BLaER1 treated with 17β-estradiol and CSF1 and Interleukin-3, amounts not matched to agents 10 nM and 100 nM (cell line): ENCODE measurements at regions not wholly inside any gene's neighbourhood (a gene's known extent, or its start where the extent isn't known, plus 50 kb on each side); places are given as distances from the start of the nearest gene placed in this dataset.
A peak's percentile ranks its signal among the peaks of the same experiment; 100 is the strongest.

Source experiments
- H3K27ac ChIP-seq, 11 experiments: shearing (Covaris generic); formaldehyde crosslinking; 2 replicates each; pipeline ENCODE4 v1.8.1; 2022
- H3K27me3 ChIP-seq, 11 experiments: shearing (Covaris generic); formaldehyde crosslinking; 2 replicates each; pipeline ENCODE4 v1.8.1; 2022
- H3K36me3 ChIP-seq, 11 experiments: shearing (Covaris generic); formaldehyde crosslinking; 2 replicates each; pipeline ENCODE4 v1.8.1; 2022
- H3K4me1 ChIP-seq, 10 experiments: shearing (Covaris generic); formaldehyde crosslinking; 2 replicates each; pipeline ENCODE4 v1.8.1; 2022
- H3K4me2 ChIP-seq, 11 experiments: shearing (Covaris generic); formaldehyde crosslinking; 2 replicates each; pipeline ENCODE4 v1.8.1; 2022
- H3K4me3 ChIP-seq, 10 experiments: shearing (Covaris generic); formaldehyde crosslinking; 2 replicates each; pipeline ENCODE4 v1.8.1; 2022
- H3K9ac ChIP-seq, 11 experiments: shearing (Covaris generic); formaldehyde crosslinking; 2 replicates each; pipeline ENCODE4 v1.8.1; 2022
- H3K9me3 ChIP-seq, 11 experiments: shearing (Covaris generic); formaldehyde crosslinking; replicated peaks in 1 of 11; 2 replicates each; pipeline ENCODE4 v1.8.1; 2022
- H4K20me1 ChIP-seq, 11 experiments: shearing (Covaris generic); formaldehyde crosslinking; 2 replicates each; pipeline ENCODE4 v1.8.1; 2022
- Cebpa-rat ChIP-seq, 11 experiments: shearing (Covaris generic); IDR thresholded peaks; 2 replicates each; pipeline ENCODE4 v1.8.1; 2022

DNA sequence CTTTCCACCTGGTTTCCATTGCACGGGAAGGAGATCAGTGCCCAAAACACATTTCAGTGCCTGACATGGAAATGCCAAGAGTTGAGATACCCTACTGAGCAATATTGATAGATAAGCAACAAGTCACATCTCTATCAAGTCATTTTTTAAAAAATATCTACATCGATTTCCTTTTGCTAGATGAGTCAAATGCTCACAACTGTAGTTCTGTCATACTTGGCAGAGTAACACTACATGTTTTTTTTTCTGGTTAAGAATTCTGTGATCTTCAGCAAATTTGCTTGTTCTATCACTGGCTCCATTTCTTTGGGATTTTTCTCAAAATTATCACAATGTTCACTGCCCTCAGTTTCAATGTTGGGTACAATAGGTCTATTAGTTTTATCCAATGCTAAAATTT is 145.4 kb downstream of the ZC3H11B start:
- H3K4me3 ChIP-seq = no peak overlapping the region
- no peak overlapping the region for H3K27ac ChIP-seq
- no peaks in the 10 kb centered on the region for H3K27me3 ChIP-seq
- H3K36me3 ChIP-seq = no peaks in the 10 kb centered on the region
- H3K9ac ChIP-seq = no peak overlapping the region
- H4K20me1 ChIP-seq = no peaks in the 10 kb centered on the region
- H3K4me1 ChIP-seq = peaks cover 0 to 40% (median 2%) of the 10 kb centered on the region in 10 experiments; a peak in 10 of 20 replicates
- H3K9me3 ChIP-seq = no peaks in the 10 kb centered on the region
- TF ChIP-seq Cebpa-rat (IDR thresholded peaks at IDR 0.05) = no peak
- no peak overlapping the region for H3K4me2 ChIP-seq

DNA sequence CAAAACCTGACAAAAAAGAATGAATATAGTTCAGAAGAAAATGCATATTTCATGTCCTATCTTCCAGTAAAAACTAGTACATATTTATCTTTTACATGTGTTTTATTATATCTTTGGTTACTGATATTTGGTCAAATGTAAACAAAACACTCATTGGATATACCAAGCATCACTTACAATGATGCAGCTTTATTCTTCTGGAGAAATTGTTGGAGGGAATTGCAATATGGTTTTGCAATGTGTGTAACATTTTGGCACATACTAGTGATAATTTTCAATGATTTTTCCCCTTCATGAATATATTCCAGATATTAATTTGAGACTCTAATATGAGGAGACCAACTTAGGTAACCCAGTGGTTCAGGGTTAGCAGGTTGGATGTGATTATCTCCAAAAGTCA is 146.1 kb downstream of the ZC3H11B start:
- Histone ChIP-seq H3K27me3 (no peaks in the 10 kb centered on the region), H3K9ac (no peak overlapping the region), H3K36me3 (no peaks in the 10 kb centered on the region), H3K9me3 (no peaks in the 10 kb centered on the region), H4K20me1 (no peaks in the 10 kb centered on the region), H3K4me1 (peaks cover 0 to 48% (median 6%) of the 10 kb centered on the region in 10 experiments; a peak in 11 of 20 replicates), H3K4me2 (no peak overlapping the region), H3K4me3 (no peak overlapping the region), H3K27ac (no peak overlapping the region)
- TF ChIP-seq Cebpa-rat (IDR thresholded peaks at IDR 0.05) = no peak

DNA sequence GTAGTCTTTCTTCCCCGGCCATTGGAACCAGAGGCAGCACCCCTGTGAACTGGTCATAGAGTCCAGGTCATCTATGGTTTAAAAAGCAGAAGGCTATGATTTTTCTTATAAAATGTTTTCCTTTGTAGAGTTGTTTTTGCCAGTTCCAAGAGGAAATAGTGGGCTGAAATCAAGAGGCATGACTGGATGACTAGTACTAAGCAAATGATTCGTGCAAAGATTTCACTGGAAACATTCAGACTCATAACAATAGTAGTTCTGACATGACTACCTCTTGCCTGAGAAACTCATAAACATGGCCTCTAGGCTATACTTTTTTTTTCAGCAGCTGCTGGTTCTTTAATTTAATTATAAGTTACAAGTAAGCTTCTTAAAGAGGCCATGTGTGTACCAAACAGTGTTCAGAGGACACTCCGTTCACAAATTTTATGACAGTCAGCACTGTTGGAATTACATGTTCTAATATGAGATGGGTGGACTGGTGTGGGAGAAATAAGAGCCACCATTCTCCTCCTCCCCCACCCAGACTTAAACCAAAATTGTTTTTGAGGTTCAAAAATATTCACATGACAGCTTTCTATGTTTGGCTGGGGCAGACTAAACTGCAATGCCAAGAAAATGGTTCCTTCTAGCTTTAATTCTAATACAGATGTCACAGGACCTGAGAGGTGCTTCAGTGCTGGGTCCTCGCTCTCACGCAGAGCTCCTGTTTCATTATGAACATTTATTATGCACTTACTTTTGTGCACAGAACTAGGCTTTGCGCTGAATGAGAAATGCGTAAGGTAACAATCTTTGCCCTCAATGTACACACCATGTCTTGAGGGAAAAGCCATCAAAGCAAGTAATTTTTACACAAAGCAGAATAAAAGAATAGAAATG is 147.5 kb downstream of the ZC3H11B start:
- TF ChIP-seq Cebpa-rat (IDR thresholded peaks at IDR 0.05) = no peak
- peaks cover 7 to 59% (median 19%) of the 10 kb centered on the region in 10 experiments; a peak in 17 of 20 replicates for H3K4me1 ChIP-seq
- H3K4me2 ChIP-seq = peak overlapping the region in 4 of 11 experiments; percentile 6 to 81 (median 47); a peak in 6 of 22 replicates

DNA sequence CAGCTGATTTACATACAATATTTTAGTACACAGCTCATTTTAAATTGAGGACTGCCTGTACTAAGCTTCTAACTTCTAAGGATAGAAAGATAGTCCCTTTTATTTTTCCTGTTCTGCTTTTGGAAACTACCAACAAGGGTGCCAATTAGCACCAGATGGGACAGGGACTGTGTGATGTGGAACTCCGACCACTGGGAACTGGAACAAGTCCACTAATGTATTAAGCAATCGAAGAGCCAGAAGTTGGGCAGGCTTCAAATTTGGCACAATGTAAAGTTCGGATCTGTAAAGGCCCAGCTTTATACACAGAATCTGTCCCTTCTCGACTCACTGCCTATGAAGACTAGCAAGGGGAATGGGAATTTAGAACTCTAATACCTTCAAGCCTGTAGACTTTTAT is 149.3 kb downstream of the ZC3H11B start:
- Histone ChIP-seq H3K36me3 (no peaks in the 10 kb centered on the region), H3K4me1 (peaks cover 9 to 77% (median 31%) of the 10 kb centered on the region in 10 experiments; a peak in 17 of 20 replicates), H3K4me2 (peak overlapping the region in 2 of 11 experiments; percentile 81 to 90; a peak in 5 of 22 replicates), H3K27ac (peak overlapping the region in 1 of 11 experiments; percentile 94; a peak in 2 of 22 replicates), H3K27me3 (no peaks in the 10 kb centered on the region), H3K9ac (no peak overlapping the region), H4K20me1 (no peaks in the 10 kb centered on the region), H3K4me3 (no peak overlapping the region), H3K9me3 (no peaks in the 10 kb centered on the region)
- TF ChIP-seq Cebpa-rat (IDR thresholded peaks at IDR 0.05) = no peak

More for the DNA sequence above, 147.5 kb downstream of the ZC3H11B start:
- Histone ChIP-seq H3K9ac (peak overlapping the region in 2 of 11 experiments; percentile 26 to 27; a peak in 3 of 22 replicates), H3K36me3 (no peaks in the 10 kb centered on the region), H4K20me1 (no peaks in the 10 kb centered on the region), H3K9me3 (no peaks in the 10 kb centered on the region), H3K27me3 (no peaks in the 10 kb centered on the region), H3K27ac (peak overlapping the region in 6 of 11 experiments; percentile 13 to 76 (median 51); a peak in 10 of 22 replicates), H3K4me3 (no peak overlapping the region)

DNA sequence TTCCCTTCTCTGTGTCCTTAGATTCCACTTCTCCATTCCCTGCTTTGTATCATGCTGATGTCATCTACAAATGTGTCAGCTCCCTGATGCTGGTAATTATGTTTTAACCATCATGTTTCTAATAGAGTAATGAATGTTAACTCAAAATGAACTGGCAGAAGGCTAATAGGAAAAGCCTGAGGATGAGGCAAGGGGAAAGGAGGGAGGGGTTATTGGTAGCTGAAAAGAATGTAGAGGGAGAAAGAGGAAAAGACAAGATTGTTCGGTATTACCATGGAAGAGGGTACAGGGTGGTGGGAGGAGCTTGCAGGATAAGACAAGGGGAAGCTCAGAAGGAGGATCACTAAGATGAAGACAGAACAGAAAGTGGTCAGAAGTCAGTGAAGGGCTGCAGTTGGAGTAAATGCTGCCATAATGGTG is 150.9 kb downstream of the ZC3H11B start:
- H3K27ac ChIP-seq = peak overlapping the region in 10 of 11 experiments; percentile 62 to 94 (median 78); a peak in 18 of 22 replicates
- no peaks in the 10 kb centered on the region for H4K20me1 ChIP-seq
- no peaks in the 10 kb centered on the region for H3K36me3 ChIP-seq
- peak overlapping the region in 5 of 11 experiments; percentile 62 to 90 (median 67); a peak in 10 of 22 replicates for H3K4me2 ChIP-seq
- no peak for TF ChIP-seq Cebpa-rat (IDR thresholded peaks at IDR 0.05)
- peaks cover 9 to 85% (median 31%) of the 10 kb centered on the region in 10 experiments; a peak in 17 of 20 replicates for H3K4me1 ChIP-seq
- peak overlapping the region in 3 of 11 experiments; percentile 58 to 74 (median 74); a peak in 5 of 22 replicates for H3K9ac ChIP-seq
- H3K9me3 ChIP-seq = no peaks in the 10 kb centered on the region
- H3K27me3 ChIP-seq = no peaks in the 10 kb centered on the region
- no peak overlapping the region for H3K4me3 ChIP-seq

DNA sequence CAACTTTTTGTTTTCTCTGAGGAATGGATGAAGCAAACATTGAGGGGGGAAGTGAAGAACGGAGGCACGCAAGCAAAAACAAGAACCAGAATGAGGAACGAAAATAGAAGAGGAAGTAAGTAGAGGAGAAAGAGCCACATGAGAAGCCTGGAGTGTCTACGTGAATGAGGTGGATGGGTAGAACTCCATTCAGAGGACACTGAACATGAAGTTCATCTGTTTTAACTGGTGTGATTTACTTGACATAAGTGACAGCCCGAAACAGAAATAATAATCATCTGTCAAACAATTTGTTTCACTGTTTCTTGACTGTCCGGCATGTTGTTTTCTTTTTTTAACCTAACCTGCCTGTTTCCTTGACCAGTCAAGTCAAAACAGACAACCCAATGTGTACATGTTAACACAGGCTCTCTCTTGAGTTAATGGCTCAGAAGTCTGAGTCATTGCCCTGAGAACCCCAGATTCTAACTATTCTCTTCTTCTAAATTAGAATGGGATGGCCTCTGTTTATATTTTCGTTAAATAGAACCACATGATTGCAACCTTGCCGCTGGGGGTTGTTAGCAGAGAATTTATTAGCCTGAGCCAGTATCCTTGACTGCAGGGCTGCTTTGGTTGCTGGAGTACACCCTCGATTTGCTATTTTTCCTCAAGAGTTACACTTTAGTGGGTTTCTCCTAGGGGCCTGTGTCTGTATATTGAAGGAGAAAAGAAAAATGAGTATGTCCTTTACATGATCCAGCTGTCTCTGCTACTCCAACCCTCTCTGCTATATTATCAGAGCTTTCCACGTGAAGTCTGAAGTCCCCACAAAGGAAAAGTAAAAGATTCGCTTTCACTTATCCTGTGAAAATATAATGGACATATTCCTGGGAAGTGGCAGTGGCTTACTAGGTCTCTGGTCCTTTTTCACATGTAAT is 151.7 kb downstream of the ZC3H11B start:
- peak overlapping the region; percentile 23 to 94 (median 72); a peak in 21 of 22 replicates for H3K27ac ChIP-seq
- peak in 8 of 11 experiments; percentile 30 to 79 (median 53); a peak in 9 of 22 replicates for TF ChIP-seq Cebpa-rat (IDR thresholded peaks at IDR 0.05)
- H3K4me2 ChIP-seq = peak overlapping the region; percentile 11 to 90 (median 58); a peak in 21 of 22 replicates
- H4K20me1 ChIP-seq = no peaks in the 10 kb centered on the region
- no peak overlapping the region for H3K4me3 ChIP-seq
- peaks cover 9 to 81% (median 31%) of the 10 kb centered on the region in 10 experiments; a peak in 17 of 20 replicates for H3K4me1 ChIP-seq
- H3K36me3 ChIP-seq = no peaks in the 10 kb centered on the region
- no peaks in the 10 kb centered on the region for H3K27me3 ChIP-seq
- no peaks in the 10 kb centered on the region for H3K9me3 ChIP-seq
- H3K9ac ChIP-seq = peak overlapping the region in 6 of 11 experiments; percentile 10 to 74 (median 59); a peak in 12 of 22 replicates

DNA sequence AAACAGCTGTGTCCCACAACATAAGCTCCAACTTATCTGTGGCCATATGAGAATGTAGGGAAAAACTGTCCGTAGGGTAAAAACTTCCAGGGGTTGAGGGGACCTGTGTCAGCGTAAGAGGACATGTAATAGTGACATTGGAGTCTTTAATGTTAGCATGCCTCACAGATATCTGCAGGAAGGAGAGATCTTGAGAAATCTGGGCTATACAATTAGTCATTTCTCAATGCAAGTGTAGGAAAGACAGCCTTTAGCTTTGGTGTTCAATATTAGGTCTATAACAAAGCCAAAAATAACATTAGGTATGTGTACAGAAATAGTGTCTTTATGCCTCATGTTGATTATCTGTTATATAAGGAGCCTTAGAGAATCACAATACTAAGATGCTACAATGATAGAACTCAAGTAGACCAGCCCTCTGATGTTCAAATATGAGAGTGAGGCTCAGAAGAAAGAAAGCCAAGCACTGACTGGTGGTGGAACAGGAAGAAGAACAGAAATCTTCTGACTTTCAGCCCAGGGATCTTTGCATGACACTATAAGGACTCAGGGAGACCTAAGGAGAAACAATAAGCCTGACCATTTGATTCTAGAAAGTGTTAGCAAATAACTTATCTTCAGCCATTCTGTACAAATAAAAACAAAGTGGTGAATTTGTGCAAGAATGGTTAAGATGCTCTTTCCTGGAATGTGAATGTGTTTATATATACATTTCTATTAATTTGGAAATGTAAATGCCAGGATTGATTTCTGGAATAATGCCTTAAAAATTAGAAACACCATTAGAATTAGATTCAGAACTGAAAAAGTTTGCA is 152.6 kb downstream of the ZC3H11B start:
- Histone ChIP-seq H3K4me1 (peaks cover 9 to 73% (median 31%) of the 10 kb centered on the region in 10 experiments; a peak in 17 of 20 replicates), H3K27ac (peak overlapping the region; percentile 23 to 94 (median 72); a peak in 21 of 22 replicates), H3K27me3 (no peaks in the 10 kb centered on the region), H3K4me2 (peak overlapping the region; percentile 11 to 90 (median 58); a peak in 19 of 22 replicates), H3K36me3 (no peaks in the 10 kb centered on the region), H3K9ac (peak overlapping the region in 7 of 11 experiments; percentile 25 to 74 (median 58); a peak in 11 of 22 replicates), H4K20me1 (no peaks in the 10 kb centered on the region), H3K9me3 (no peaks in the 10 kb centered on the region), H3K4me3 (no peak overlapping the region)
- no peak for TF ChIP-seq Cebpa-rat (IDR thresholded peaks at IDR 0.05)
